HG03342 (cell line): ENCODE measurements at regions not wholly inside any gene's neighbourhood (a gene's known extent, or its start where the extent isn't known, plus 50 kb on each side); places are given as distances from the start of the nearest gene placed in this dataset.

Source experiments
- ATAC-seq: cut with Tn5 transposase; IDR thresholded peaks from one replicate; pipeline ENCODE4 v1.9.1; 2021; ENCODE audit warnings: mild to moderate bottlenecking, moderate library complexity; ENCODE audit not compliant: unreplicated experiment

- no peak for ATAC-seq
These were observed 85.3 kb upstream of the HIVEP1 start for GRCh38 chr6:11926594-11927407.

- ATAC-seq, result no peak
These were observed 86.3 kb upstream of the HIVEP1 start for GRCh38 chr6:11925805-11926204.

- no peak for ATAC-seq
These were observed 88.5 kb upstream of the HIVEP1 start for GRCh38 chr6:11923621-11924020.

- ATAC-seq, result no peak
These were observed 89.2 kb upstream of the HIVEP1 start for GRCh38 chr6:11922901-11923300.

GRCh38 chr6:11921751-11922150, 90.4 kb upstream of the HIVEP1 start:
- ATAC-seq, result no peak

GRCh38 chr6:11921017-11921438, 91.1 kb upstream of the HIVEP1 start:
- ATAC-seq, result no peak

GRCh38 chr6:11920566-11920965, 91.5 kb upstream of the HIVEP1 start:
- no peak for ATAC-seq

GRCh38 chr6:11919771-11920440, 92.2 kb upstream of the HIVEP1 start:
- ATAC-seq, result no peak

- ATAC-seq, result no peak
These were observed 93.1 kb upstream of the HIVEP1 start for GRCh38 chr6:11918739-11919605.

GRCh38 chr6:11917951-11918738, 94.0 kb upstream of the HIVEP1 start:
- ATAC-seq, result no peak

- no peak for ATAC-seq
These were observed 99.7 kb upstream of the HIVEP1 start for GRCh38 chr6:11912420-11912819.

GRCh38 chr6:11911538-11911937, 100.6 kb upstream of the HIVEP1 start:
- no peak for ATAC-seq

GRCh38 chr6:11909696-11910132, 102.4 kb upstream of the HIVEP1 start:
- no peak for ATAC-seq

GRCh38 chr6:11908436-11909105, 103.5 kb upstream of the HIVEP1 start:
- ATAC-seq, result no peak

GRCh38 chr6:11903645-11904044, 108.5 kb upstream of the HIVEP1 start:
- ATAC-seq, result no peak

GRCh38 chr6:11902527-11902926, 109.6 kb upstream of the HIVEP1 start:
- ATAC-seq, result no peak

GRCh38 chr6:11900662-11901598, 111.2 kb upstream of the HIVEP1 start:
- no peak for ATAC-seq

- ATAC-seq, result no peak
These were observed 112.5 kb upstream of the HIVEP1 start for GRCh38 chr6:11899645-11900044.

- no peak for ATAC-seq
These were observed 115.6 kb upstream of the ADTRP start for GRCh38 chr6:11894212-11894611.
